HG03175 (cell line): ENCODE measurements at regions not wholly inside any gene's neighbourhood (a gene's known extent, or its start where the extent isn't known, plus 50 kb on each side); places are given as distances from the start of the nearest gene placed in this dataset.

ENCODE experiments used
- ATAC-seq: cut with Tn5 transposase; IDR thresholded peaks from one replicate; pipeline ENCODE4 v1.9.1; 2021; ENCODE audit warnings: mild to moderate bottlenecking, moderate library complexity; ENCODE audit not compliant: unreplicated experiment

DNA sequence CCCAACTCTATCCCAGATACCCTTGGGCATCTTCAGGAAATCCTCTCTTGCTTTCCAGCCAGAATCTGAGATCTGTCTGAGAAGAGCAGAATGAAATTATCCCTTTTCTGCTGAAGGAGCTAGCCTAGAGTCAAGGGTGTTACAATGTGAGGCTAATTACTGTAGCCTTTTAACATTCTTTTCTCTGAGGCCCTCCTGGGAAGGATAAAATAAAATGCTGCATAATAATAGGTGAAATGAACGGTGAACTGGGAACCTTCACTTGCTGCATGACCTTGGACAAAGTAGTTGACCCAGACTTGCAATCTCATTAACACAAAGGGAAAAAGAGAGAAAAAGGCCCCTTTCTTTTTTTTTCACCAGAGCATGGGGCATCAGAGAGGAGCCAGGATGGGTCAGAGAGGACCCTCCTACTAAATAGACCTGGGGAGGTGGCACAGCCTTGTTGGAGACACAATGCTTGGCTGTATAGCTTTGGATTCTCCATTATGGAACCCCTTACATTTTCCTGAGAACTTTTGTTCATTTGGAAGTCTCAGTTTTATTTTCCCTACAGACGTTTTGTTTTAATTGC lies 137.0 kb upstream of the LIPC start:
- no peak for ATAC-seq

DNA sequence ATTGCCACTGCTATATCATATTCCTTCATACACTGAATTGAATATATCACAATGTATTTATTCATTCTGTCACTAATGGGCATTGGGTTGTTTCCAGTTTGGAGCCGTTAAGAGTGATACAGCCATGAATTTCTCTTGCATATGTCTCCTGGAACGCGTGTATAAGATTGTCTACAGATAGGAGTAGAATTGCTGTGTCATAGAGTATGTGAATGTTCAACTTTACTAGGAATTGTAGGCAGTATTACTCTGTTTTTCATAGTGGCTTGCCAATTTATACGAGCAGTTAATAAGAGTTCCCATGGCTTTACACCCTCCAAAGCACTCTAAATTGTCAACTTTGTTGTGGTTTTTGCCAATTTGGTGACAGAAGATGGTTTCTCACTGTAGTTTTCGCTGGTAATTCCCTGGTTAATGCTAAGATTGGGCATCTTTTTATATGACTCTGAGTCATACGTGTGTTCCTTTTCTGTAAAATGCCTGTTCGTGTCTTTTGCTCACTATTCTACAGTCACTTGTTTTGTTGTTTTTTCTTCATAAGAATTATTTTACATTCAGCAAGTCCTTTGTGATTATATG lies 136.1 kb upstream of the LIPC start:
- no peak for ATAC-seq

DNA sequence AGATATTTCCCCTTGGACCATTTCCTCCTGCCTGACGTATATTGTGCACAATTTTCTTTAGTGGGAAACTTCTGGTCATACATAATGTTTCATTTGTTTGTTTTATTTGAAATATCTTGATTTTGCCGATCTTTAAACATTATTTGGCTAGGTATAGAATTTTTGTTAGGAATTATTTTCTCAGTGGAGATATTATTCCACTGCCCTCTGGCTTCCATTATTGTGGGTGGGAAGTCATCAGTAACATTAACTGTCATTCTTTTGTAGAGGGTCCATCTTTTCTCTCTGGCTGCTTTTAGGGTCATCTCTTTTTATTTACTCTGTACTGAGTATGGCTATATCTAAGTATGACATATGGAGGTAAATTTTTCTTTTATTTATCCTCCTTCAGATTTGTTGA lies 135.5 kb upstream of the LIPC start:
- no peak for ATAC-seq

DNA sequence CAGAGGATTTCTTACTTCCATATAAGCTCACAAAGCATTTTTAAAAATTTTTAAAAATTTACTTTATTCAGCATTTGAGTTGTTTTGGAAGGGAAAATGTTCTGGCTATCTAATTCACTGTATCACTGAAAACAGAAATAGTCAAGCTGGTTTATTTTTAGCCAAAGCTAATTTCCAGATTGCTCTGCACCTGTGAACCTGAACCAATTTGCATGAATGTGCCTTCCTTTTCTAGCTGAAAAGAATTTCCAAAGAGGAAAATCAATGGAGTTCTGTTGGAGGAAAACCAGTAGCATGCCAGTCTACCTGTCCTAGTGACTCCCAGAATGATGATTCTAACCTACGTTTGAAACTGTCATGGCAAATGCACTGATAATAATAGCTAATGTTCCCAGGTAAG lies 134.2 kb upstream of the LIPC start:
- ATAC-seq, result no peak

DNA sequence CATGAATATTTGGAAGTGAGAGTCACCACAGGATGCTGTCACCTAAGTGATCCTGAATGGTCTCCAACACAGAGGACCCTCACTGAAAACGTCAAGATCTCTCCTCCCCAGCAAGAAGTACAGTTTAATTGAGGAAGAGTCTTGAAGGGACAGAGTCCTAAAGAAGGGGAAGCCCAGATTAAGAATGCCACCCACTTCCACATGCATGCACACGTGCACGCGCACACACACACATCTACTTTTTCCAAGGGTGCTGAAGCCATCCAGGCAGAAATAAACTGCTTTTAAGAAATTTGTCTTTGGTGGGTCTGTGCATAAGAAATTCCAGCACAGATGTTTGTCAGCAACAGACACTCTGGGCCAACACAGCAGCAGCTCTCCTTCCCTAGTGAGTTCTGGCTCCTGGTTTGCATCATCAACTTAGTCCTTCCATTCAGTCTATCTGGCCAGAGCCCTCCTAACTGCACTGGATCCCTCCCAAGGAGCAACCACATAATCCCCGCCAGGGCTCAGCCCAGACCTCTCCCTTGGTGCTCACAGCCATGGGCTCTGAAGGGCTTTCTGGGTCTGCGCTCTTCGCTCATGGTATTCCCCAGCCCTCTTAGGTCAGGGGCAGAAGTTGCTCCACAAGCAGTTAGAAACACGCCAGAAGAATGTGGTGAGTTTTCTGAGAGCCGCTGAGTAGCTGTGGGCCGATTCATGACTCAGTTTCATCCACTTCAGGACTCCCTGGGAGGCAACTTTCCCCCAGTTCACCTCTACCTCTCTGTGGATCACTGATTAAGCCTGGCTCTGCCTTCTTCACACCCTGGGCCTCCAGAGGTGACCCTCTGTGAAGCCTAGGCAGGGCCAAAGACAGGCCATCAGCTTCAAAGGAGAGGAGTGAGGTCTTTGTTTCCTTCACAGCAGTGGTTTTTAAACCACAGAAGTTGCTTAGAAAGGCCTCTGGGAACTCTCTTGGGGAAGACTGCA lies 132.6 kb upstream of the LIPC start:
- no peak for ATAC-seq

DNA sequence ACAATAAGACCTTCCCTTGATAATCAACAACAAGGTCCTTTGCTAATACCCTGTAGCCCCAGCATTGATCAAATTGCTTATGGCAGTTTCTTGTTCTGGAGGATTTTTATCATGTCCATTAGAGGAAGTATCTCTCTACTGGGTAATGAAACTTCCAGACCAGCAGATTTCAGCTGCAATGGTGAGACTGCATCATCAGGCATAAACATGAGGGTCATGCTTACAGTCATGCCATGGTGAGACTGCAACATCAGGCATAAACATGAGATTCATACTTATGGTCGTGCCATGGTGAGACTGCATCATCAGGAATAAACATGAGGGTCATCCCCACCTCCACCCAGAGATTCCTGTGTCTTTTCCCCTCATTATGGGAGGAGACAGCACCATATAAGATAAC lies 129.0 kb upstream of the LIPC start:
- no peak for ATAC-seq

DNA sequence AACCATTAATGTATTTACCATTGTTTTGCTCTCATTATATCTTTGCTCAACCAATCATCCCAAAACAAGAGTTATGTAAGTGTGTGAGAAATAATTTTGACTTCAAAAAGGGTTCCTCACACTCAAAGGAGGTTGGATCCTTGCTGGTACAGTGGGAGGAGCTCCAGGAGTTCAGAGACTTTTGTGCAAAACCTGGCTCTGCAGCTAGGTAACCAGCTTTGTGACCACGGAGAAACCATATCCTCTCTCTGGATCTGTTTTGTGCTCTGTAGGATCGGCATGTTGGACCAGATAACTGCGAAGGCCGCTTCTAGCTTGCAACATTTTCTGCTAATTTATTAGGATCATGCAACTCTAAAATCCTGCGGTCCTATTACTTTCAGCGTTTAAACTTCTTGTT lies 128.6 kb upstream of the LIPC start:
- no peak for ATAC-seq

DNA sequence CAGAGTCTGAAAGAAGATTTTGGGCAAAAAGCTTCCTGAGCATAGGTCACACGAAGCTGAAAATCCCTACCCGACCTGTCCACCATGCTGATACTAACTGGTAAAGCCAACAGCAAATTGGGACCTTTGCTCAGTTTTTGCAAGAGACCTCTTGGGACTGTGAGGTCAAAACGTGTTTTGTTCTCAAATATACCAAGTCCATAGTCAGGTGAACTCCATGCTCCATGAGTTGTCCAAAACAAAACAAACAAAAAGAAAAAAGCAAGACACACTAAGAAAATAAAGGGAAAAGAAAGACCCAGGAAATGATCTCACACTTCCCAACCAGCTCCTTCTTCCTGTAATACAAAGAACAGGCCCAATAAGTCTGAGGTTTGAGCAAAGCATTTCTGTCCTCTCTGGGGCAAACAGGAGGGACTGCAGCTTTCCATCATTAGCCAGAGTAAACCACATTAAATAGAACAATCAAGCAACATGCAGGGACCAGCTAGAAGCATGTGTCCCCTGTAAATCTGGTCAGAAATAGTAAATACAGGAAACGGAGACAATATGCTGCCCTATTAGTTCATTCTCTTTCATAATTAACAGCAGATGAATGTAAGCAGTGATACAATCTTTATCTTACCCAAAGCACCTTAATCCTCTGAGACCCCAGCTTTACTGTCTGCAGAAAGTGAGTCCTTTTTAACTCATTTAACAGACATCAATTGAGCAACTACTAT lies 125.0 kb upstream of the LIPC start:
- ATAC-seq, result no peak

DNA sequence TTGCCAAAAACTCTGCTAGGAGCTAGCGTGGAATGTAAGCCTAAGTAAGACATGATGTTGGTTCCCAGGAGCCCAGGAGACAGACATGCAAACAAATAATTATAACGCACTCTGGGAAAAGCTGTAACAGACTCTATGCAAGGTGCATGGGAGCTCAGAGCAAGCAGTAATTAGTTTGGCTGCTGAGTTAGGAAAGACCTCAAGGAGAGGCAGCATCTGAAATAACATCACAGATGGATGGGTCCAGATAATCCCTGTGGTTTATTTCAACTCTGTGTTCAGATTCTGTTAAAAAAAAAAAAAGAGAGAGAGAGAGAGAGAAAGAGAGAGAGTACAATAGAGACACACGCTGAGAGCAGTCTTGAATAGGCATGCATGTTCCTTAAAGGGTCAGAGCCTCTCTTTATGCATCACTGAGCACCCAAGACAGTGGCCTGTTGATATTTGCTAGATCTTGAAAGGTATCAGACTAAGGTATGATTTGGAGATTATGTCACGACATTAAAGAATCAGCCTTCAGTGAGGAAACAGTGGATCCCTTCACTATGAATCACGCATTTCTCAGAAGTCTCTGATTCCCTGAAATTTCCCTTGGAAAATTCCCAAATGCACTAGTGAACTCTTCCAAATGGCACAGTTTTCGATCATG lies 124.4 kb upstream of the LIPC start:
- no peak for ATAC-seq

DNA sequence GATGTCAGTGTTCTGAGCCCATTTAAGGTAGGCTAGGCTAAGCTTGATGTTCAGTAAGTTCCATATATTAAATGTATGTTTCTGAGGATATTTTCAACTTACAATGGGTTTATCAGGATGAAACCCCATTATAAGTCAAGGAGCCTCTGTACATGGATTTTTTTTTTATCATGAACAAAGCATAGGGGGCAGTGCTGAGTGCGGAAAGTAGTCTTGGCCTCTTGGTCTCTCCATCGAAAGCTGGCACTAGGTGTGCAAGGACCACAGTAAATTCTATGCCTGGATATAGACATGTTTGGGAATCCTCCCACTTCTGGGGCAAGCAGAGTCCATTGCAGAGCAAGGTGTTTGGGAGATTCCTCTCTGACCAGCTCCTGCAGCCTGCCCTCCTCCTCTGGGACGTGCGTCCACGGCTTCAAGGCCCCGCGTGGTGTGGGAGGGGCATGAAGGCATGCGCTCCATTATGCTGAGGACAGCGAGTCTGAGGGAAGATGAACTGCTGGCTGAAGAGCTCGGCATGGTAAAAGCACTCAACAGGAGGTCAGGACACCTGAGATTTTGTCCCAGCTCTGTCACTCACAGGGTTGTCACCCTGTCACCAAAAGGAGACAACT lies 122.9 kb upstream of the LIPC start:
- ATAC-seq, result no peak

DNA sequence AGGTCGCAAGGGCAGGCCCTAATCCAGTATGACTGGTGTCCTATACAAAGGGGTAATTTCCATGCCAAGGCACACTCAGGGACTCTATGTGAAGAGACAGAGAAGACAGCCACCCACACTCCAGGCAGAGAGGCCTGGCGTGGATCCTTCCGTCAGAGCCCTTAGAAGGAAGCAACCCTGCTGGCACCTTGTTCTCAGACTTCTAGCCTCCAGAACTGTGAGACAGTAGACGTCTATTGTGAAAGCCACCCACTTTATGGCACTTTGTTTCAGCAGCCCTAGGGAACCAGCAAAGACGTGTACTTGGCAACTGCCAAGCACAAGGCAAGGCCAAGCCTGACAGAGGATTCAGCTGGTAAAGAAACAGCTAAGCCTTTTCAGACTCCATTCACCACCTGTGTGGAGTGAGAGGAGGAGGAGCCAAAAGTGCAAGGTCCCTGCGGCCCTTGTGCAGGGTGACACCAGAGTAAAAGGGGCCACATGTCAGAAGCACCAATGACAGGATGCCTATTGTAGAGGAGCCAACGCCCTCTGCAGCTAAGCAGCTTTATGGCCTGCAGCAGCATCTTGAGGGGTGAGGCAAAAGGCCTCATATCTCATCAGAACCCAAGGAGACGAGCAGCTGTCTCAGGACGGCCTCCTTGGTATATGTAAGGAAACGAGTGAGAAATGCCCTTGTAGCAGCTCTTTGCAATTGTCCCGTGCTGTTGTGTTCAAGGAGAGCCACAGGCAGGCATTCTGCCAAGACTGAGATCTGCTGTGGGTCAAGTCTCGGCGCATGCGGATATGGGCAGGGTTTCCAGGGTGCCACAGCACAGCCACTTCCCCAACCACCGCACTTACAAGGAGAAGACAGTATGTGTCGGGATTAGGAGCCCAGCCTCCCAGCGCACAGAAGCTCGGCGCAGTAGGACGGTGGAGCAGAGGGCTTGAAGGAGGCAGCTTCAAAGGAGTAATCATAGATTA lies 121.5 kb upstream of the LIPC start:
- ATAC-seq, result no peak

DNA sequence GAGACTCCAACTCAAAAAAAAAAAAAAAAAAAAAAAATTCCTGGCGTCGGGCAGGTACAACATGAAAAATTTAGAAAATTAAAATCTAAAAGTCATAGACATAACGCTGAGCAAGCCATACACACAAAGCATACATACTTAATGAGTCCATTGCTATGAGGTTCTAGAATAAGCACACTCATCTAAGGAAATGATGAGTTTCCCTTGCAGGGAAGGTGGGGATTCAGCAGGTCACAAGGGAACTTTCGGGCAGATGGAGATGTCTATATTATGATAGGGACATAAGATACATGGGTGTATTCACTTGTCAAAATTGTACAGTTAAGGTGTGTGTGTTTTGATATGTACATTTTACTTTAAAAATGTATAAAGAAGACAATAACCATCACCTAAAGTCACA lies 120.2 kb upstream of the LIPC start:
- ATAC-seq, result no peak

DNA sequence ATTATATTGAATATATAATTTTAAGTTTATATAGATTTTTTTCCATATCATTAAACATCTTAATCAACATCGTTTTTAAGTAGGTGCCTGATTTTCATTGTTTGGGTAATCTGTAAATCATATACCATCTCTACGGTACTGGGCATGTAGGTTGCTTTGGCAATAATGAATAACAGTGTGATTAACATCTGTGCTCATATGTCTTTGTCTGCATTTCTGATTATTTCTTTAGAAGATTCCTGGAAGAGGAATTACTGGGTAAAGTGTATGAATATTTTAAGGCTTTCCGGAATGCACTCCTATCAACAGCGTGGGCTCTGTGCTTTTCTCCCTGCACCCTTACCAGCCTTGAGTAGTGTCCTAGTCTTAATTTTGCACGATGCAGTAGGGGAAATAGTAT lies 119.8 kb upstream of the LIPC start:
- no peak for ATAC-seq

DNA sequence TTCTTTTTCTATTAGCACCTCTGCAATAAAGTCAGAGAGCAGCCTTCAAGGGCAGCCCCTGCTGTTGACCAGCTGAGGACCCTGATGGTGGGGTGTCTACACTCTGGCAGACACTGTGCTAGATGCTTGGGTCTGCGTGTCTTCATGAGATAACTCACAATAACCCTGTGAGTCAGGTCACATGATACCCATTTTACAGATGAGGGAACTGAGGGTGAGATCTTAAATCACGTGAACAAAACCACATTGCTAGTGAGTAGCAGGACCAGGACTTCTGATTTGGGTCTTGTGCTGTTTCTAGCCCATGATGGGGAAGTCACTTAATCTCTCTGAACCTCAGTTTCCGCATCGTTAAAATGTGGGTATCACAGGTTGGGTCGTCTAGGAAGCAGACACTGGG lies 118.5 kb upstream of the LIPC start:
- no peak for ATAC-seq

DNA sequence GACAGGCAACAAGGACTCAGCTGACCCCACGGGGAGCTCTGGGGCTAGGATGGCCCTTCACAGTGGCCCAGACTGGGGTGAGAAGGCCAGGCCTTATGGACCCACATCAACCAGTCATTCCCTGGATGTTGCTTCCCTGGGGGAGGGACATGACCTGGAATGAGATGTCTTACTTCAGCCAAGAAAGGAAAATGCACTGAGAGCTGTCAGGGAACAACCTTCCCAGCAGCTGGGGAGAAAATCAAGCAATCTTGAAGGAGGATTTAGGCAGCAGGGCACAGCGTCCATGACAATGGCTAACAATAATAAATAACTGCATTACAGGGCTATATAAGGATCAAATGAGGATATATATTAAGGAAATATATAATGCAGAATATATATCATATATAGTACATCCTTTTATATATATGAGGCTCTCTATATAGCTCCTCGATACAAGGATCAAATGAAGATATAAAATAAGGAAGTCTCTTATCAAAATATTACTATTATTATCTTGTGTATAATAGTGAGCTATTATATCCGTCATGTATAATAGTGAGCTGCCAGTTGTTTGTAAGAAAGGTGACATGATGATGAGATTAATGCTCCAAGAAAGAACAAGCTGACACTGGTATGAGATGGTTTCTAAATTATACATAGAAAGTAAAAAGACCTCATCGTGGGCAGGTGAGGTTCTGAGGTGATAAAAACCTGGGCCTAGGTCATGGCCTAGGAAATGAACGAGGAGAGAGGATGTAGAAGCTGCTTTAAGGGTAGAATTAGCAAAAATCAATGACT lies 117.8 kb upstream of the LIPC start:
- no peak for ATAC-seq

DNA sequence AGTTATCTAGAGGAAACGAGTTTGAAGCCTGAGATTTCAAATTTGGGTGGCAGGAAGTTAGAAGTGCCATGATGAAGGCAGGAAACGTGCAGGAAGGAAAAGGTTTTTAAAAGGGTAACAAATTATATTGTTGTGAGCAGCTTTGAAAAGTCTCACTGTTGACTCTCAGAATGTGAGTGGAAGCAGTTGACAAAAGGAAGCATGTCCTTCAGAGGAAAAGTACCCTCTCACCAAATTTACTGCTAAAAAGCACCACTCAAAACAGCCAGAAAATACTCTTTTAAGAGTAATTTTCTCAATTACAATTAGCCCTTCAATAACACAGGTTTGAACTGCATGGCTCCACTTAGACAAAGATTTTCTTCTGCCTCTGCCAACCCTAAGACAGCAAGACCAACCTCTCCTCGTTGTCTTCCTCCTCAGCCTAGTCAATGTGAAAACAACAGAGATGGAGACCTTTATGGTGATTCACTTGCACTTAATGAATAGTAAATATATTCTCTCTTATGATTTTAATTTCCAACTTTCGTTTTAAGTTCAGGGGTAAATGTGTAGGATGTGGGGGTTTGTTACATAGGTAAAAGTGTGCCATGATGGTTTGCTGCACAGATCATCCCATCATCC lies 117.1 kb upstream of the LIPC start:
- ATAC-seq, result no peak

DNA sequence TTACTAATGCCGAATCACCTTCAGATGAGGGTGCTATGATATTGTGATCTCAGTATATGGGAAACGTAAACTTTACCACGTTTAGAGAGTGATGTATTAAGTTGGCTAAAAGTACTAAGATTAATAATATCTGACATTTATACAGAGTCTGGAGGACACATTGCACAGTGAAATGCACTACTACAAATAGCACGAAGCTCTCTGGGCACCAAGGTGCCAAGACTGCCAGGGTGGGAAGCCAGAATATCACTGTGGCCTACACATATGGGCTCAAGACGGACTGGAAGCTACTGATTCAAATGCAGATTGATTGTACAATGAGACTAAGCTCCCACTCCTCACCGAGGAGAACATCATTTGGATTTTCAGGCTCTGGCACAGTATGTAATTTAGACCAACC lies 113.3 kb upstream of the LIPC start:
- no peak for ATAC-seq

DNA sequence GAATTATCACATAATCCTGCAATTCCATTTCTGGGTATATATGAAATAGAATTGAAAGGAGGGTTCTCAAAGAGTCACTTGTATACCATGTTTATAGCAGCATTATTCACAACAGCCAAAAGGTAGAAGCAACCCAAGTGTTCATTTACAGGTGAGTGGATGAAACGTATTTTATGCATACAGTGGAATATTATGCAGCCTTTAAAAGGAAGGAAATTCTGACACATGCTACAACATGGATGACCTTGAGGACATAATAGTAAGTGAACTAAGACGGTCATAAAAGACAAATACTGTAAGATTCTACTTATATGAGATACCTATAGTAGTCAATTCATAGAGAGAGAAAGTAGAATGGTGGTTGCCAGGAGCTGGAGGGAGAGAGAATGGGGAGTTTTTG lies 110.8 kb upstream of the LIPC start:
- ATAC-seq, result no peak
